ENCODE measurements at regions not wholly inside any gene's neighbourhood (a gene's known extent, or its start where the extent isn't known, plus 50 kb on each side); places are given as distances from the start of the nearest gene placed in this dataset.

GRCh38 chr1:239775466-239775865, 316.2 kb upstream of the FMN2 start:
- TF ChIP-seq CTCF (conservative IDR thresholded peaks at IDR 0.05; ENCODE audit: low read depth, low read length) (no peak), EZH2 (IDR thresholded peaks at IDR 0.05; ENCODE audit: borderline replicate concordance, low read depth, low read length, poor library complexity, severe bottlenecking) (no peak)
